Gastroesophageal sphincter (tissue), 3 donors: ENCODE measurements at regions not wholly inside any gene's neighbourhood (a gene's known extent, or its start where the extent isn't known, plus 50 kb on each side); places are given as distances from the start of the nearest gene placed in this dataset.

Source experiments
- EP300 ChIP-seq: sonication (generic); formaldehyde crosslinking; IDR thresholded peaks from one replicate; pipeline ENCODE4 v1.6.1; 2017; ENCODE audit warnings: antibody characterized with exemption, mild to moderate bottlenecking
- POLR2AphosphoS5 ChIP-seq: sonication (generic); formaldehyde crosslinking; IDR thresholded peaks from one replicate; pipeline ENCODE4 v1.6.1; 2017; ENCODE audit warnings: antibody characterized with exemption
- TF ChIP-seq, protein P1 (sequence below), 4 experiments: fragments of 200-600 bp in 2 of 4; fragments of 450-650 bp in 2 of 4; sonication (generic) in 1 of 4; IDR thresholded peaks; one replicate each; pipeline ENCODE4 v1.5.1; 2017 to 2019; ENCODE audit warnings: antibody characterized with exemption in 4 of 4, mild to moderate bottlenecking in 2 of 4, moderate library complexity in 2 of 4

DNA sequence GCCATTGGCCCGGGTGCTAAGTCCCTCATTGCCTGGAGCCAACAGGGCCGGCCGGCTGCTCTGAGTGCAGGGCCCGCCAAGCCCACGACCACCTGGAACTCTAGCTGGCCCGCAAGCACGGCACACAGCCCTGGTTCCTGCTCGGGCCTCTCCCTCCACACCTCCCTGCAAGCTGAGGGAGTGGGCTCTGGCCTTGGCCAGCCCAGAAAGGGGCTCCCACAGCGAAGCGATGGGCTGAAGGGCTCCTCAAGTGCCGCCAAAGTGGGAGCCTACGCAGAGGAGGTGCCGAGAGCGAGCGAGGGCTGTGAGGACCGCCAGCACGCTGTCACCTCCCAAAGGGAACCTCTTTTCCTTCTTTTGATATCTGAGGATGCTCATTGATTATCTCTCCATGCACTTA is 283.4 kb downstream of the PRDM2 start:
- TF ChIP-seq, protein P1, sequence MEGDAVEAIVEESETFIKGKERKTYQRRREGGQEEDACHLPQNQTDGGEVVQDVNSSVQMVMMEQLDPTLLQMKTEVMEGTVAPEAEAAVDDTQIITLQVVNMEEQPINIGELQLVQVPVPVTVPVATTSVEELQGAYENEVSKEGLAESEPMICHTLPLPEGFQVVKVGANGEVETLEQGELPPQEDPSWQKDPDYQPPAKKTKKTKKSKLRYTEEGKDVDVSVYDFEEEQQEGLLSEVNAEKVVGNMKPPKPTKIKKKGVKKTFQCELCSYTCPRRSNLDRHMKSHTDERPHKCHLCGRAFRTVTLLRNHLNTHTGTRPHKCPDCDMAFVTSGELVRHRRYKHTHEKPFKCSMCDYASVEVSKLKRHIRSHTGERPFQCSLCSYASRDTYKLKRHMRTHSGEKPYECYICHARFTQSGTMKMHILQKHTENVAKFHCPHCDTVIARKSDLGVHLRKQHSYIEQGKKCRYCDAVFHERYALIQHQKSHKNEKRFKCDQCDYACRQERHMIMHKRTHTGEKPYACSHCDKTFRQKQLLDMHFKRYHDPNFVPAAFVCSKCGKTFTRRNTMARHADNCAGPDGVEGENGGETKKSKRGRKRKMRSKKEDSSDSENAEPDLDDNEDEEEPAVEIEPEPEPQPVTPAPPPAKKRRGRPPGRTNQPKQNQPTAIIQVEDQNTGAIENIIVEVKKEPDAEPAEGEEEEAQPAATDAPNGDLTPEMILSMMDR (IDR thresholded peaks at IDR 0.05), result no peak
- TF ChIP-seq EP300, result no peak
- no peak for TF ChIP-seq POLR2AphosphoS5
